RWPE2 (cell line): ENCODE measurements at regions not wholly inside any gene's neighbourhood (a gene's known extent, or its start where the extent isn't known, plus 50 kb on each side); places are given as distances from the start of the nearest gene placed in this dataset.

Experiments
- ATAC-seq: fragments of 200-7000 bp; cut with Tn5 transposase; 3 replicates; pipeline ENCODE4 v1.9.1; 2021; ENCODE audit warnings: low read depth
- DNase-seq: peaks from one replicate; pipeline ENCODE4 v3.0.0-alpha.2; 2020; ENCODE audit warnings: low spot score
- H3K27ac ChIP-seq: fragments of 450-650 bp; 2 replicates; pipeline ENCODE4 v1.5.1; 2017; ENCODE audit warnings: mild to moderate bottlenecking; ENCODE audit not compliant: poor library complexity, severe bottlenecking
- H3K27me3 ChIP-seq: fragments of 250-450 bp; sonication (Bioruptor Pico); 2 replicates; pipeline ENCODE4 v1.5.1; 2021; ENCODE audit warnings: mild to moderate bottlenecking, moderate library complexity; ENCODE audit not compliant: insufficient read depth, poor library complexity, severe bottlenecking
- H3K36me3 ChIP-seq: fragments of 250-450 bp; sonication (Bioruptor Pico); 2 replicates; pipeline ENCODE4 v1.5.1; 2020; ENCODE audit warnings: low read depth, mild to moderate bottlenecking, moderate library complexity
- H3K4me1 ChIP-seq: fragments of 250-450 bp; sonication (Bioruptor Pico); 2 replicates; pipeline ENCODE4 v1.5.1; 2021; ENCODE audit warnings: mild to moderate bottlenecking, moderate library complexity; ENCODE audit not compliant: insufficient read depth, poor library complexity, severe bottlenecking
- H3K4me3 ChIP-seq: fragments of 250-450 bp; sonication (Bioruptor Pico); 2 replicates; pipeline ENCODE4 v1.5.1; 2021; ENCODE audit warnings: mild to moderate bottlenecking, moderate library complexity; ENCODE audit not compliant: severe bottlenecking
- H3K9me3 ChIP-seq: fragments of 250-450 bp; sonication (Bioruptor Pico); 2 replicates; pipeline ENCODE4 v1.5.1; 2021; ENCODE audit warnings: mild to moderate bottlenecking, moderate library complexity; ENCODE audit not compliant: severe bottlenecking
- TF ChIP-seq, protein P1 (sequence below): fragments of 450-650 bp; IDR thresholded peaks from one replicate; pipeline ENCODE4 v1.5.1; 2017; ENCODE audit warnings: mild to moderate bottlenecking, moderate library complexity; ENCODE audit not compliant: poor library complexity, severe bottlenecking

DNA sequence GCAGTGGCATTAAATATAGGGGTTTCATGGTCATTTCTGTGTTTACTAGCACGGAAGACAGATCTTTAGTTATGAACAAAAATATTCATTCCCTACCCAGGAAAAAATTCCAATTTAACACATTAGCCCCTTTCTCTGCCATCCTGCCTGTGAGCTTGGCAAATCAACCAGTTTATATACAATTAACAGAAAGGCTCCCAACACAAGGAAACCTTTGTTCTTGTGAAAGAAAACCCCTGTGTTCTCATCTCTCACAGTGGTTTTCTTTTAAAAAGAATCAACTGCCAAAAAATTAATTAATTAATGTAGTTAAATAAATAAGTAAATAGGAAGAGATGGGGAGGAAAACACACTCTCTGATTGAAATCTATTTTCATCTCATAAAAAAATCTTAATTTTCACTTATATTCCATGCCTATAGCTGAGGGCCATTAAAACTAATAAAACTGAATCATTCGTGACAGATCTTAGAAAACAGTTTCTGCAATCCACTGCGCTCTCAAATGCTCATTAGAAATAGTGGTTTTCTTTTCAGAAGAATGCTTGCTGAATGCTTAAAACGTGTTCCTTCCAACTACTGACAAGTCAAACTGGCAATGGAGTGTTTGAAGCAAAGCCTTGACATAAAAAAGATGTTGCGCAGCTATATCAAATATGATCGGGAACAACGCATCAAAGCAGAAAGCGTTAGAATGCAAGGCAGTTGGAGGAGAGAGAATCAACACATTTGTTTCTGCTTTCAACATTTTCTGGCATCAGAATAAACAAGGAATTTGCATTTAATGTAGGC, 387.7 kb downstream of the TLR4 start:
- no peaks in the 10 kb centered on the region for H3K4me1 ChIP-seq
- ATAC-seq (no peak), DNase-seq (no peak)
- H3K27ac ChIP-seq, result no peak overlapping the region
- H3K4me3 ChIP-seq, result no peak overlapping the region
- no peaks in the 10 kb centered on the region for H3K36me3 ChIP-seq
- H3K27me3 ChIP-seq, result no peaks in the 10 kb centered on the region
- no peaks in the 10 kb centered on the region for H3K9me3 ChIP-seq
- TF ChIP-seq, protein P1, sequence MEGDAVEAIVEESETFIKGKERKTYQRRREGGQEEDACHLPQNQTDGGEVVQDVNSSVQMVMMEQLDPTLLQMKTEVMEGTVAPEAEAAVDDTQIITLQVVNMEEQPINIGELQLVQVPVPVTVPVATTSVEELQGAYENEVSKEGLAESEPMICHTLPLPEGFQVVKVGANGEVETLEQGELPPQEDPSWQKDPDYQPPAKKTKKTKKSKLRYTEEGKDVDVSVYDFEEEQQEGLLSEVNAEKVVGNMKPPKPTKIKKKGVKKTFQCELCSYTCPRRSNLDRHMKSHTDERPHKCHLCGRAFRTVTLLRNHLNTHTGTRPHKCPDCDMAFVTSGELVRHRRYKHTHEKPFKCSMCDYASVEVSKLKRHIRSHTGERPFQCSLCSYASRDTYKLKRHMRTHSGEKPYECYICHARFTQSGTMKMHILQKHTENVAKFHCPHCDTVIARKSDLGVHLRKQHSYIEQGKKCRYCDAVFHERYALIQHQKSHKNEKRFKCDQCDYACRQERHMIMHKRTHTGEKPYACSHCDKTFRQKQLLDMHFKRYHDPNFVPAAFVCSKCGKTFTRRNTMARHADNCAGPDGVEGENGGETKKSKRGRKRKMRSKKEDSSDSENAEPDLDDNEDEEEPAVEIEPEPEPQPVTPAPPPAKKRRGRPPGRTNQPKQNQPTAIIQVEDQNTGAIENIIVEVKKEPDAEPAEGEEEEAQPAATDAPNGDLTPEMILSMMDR, result no peak

DNA sequence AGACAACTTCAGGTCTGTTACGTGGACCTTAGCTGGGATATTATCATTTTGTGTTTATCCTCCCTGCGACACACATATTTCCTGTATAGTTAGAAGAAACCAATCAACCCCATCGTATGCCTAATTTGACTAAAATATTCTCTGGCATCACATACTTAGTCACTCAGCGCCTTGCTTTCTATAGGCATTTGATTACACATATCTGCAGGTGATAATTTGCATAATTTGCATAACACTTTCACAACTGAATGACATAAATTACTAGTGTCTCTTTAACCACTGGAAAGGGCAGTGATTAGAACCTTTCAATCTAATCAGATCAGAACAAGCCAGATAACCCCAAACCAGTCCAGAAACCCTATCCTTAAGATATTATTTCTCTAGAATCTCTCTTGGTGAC, 390.2 kb downstream of the TLR4 start:
- DNase-seq, result no peak
- H3K27me3 ChIP-seq, result peaks cover 5% of the 10 kb centered on the region
- H3K9me3 ChIP-seq, result no peaks in the 10 kb centered on the region
- TF ChIP-seq, protein P1, result no peak
- H3K4me3 ChIP-seq, result no peak overlapping the region
- H3K4me1 ChIP-seq, result no peaks in the 10 kb centered on the region
- no peak overlapping the region for H3K27ac ChIP-seq
- ATAC-seq, result no peak
- H3K36me3 ChIP-seq, result no peaks in the 10 kb centered on the region

DNA sequence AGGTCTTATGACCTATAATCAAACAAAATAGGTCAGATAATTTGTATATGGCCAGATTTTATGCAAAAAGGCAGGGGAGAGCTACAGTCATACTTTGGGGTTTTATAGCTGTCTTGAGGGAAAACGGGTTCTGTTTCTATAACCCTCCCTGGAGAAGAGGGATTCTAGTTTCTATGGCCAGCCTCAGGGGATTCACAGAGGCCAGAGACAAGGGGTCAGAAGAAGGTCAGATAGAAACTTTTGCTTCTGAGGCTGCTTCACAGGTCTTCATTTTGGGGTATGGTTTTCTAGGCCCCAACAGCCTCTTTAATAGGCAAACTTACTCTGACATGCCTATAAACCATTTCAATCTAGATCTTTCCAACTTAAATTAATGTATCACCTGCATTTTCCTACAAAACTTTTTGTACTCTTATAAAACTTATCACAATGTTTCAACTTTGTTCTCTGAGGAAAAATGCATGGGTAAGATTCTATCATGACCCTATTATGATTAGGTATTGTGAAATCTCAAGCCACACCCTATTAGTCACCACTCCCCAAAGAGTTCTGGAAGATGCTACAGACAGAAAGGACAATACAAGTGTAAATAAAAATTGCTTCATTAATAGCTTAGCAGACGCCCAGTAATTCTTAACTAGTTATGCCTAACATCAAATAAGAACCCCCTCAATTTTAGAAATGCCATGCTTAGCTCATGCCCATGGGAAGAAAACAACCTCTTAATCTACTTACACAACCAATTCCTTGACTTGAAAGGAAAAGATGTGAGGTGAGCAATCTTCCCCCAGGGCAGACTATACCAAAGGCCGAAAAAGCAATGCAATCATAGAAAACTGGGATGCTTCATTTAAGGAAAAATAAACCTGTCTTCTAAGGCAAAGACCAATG, 396.6 kb downstream of the TLR4 start:
- H3K4me3 ChIP-seq, result no peak overlapping the region
- DNase-seq, result no peak
- peaks cover 5% of the 10 kb centered on the region for H3K27me3 ChIP-seq
- H3K4me1 ChIP-seq, result no peaks in the 10 kb centered on the region
- H3K27ac ChIP-seq, result no peak overlapping the region
- no peak for ATAC-seq
- H3K36me3 ChIP-seq, result no peaks in the 10 kb centered on the region
- H3K9me3 ChIP-seq, result no peaks in the 10 kb centered on the region
- TF ChIP-seq, protein P1, result no peak

DNA sequence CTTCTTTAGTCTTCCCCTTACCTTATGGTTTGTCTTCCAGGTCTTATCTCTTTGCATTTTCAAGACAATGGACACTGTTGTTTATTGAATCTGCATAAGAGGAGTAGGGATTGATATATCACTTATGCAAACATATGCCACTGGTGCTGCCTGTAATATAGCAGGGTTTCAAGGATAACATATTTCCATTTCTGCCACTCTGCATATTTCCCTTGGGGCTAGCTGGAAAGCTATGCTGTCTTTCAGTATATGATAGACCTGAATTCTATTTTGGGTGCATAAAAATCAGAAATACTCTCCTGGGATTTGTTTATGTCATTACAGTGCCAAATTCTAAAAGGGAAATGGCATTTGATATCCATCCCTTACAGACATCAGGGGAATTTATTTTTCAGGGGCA, 400.2 kb downstream of the TLR4 start:
- no peak overlapping the region for H3K27ac ChIP-seq
- ATAC-seq (no peak), DNase-seq (no peak)
- no peaks in the 10 kb centered on the region for H3K4me1 ChIP-seq
- no peaks in the 10 kb centered on the region for H3K9me3 ChIP-seq
- no peak overlapping the region for H3K4me3 ChIP-seq
- H3K36me3 ChIP-seq, result no peaks in the 10 kb centered on the region
- H3K27me3 ChIP-seq, result no peaks in the 10 kb centered on the region
- TF ChIP-seq, protein P1, result no peak

DNA sequence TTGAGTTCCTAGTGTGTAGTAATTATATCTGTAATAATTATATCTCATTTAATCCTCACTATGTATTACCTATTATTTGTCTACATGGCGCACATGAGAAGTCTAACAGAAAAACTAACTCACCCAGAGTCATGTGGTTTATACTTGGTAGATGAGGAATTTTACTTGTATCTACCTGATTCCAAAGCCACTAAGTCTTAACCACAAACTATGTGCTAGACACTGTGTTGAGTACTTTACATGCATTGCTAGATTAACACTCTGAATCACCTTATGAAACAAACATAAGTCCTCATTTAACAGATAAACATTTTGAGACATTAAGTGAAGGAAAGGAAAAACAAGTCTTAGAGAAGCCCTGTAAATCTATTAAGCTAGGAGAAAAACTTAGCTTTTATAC, 404.8 kb downstream of the TLR4 start:
- Histone ChIP-seq H3K4me1 (no peaks in the 10 kb centered on the region), H3K36me3 (no peaks in the 10 kb centered on the region), H3K4me3 (no peak overlapping the region), H3K27me3 (no peaks in the 10 kb centered on the region), H3K27ac (no peak overlapping the region), H3K9me3 (no peaks in the 10 kb centered on the region)
- TF ChIP-seq, protein P1, result no peak
- no peak for ATAC-seq
- no peak for DNase-seq
